Dermis microvascular lymphatic vessel endothelial cell (primary cell): ENCODE measurements at regions not wholly inside any gene's neighbourhood (a gene's known extent, or its start where the extent isn't known, plus 50 kb on each side); places are given as distances from the start of the nearest gene placed in this dataset.
A peak's percentile ranks its signal among the peaks of the same experiment; 100 is the strongest.
"Not testable (repeated sequence)": the region's sequence is repeated elsewhere in the genome, so short reads cannot be mapped to it uniquely, and the experiment has no call there.

ENCODE experiments used
- DNase-seq, 2 donors: peaks; one replicate each; pipeline versions ENCODE4 v3.0.0 to v3.0.0-alpha.2; 2010; ENCODE audit warnings: low read depth in 2 of 2

DNA sequence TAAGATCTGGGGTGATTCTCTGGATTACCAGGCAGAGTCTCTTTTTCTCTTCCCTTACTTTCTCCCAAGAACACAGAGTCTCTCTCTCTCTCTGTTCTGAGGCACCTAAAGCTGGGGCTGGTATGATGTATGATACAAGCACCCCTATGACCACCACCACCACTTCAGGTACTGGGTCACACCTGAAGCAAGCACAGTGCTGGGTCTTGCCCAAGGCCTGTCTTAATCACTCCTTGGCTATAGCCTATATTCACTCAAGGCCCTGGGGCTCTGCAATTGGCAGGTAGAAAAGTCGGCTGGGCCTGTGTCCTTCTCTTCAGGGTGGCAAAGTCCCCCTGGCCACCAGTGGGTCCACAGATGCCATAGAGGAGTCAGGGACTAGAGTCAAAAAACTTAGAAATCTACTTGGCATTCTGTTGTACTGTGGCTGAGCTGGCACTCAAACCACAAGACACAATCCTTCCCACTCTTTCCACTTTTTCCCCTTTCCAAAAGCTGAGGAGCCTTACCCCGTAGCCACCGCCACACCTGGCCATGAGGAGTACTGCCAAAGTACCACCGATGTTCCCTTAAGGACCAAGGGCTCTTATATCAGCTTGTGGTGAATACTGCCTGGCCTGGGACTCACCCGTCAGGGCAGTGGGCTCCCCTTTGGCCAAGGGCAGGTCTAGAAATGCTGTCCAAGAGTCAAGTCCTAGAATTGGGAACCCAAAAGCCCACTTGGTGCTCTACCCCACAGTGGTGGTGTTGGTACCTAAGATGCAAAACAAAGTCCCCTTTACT lies 159.2 kb downstream of the POTEM start:
- DNase-seq = not testable (repeated sequence)

DNA sequence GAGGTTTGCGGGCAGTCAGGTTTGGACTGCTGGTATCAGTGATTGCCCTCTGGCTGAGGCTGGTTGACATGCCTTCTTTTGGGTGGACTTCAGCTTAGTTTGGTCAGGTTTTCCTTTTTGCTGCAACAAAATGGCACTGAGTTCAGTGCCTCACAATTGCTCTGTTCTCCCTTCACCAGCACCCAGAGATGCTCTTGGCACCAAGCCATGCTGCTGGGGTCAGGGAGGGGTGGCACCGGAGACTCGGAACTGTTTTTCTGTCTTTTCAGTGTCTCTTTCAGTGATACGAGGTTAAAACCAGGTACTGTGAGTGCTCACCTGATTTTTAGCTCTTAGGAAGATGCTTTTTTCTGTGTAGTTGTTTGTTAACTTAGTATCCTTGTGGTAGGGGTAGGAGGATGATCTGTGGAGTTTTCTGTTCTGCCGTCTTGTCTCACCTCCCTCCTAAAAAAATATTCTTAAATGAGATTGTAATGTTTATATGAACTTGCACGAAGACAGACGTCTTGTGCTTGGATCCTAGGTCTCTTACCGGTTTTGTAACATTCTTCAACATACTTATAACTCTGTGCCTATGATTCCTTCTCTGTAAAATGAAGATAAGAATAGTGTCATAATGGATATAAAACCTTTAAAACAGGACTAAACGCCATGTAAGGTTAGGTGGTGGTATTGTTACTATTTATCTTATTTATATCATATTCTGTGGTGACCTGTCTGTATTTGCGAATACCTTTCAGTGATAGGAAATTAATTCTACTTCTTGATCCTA lies 160.6 kb downstream of the POTEM start:
- not testable (repeated sequence) for DNase-seq

DNA sequence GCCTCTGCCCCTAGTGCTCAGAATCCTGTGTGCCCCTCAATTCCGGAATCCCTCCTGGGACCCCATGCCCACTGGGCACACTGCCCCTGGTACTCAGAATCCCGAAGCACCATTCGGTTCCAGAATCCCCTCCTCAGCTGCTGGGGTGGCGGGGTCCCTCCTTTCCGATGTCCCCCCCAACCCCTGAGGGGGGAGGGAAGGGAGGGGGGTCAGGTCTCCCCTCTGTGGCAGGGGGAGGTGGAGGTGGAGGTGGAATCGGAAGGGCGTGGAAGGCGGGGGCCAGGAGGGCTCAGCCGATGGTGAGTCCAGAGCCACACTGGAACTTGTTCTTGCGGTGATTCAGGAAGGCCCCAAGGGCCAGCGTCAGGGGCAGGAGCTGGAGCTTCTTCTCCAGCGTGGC lies 164.3 kb downstream of the POTEM start:
- not testable (repeated sequence) for DNase-seq

DNA sequence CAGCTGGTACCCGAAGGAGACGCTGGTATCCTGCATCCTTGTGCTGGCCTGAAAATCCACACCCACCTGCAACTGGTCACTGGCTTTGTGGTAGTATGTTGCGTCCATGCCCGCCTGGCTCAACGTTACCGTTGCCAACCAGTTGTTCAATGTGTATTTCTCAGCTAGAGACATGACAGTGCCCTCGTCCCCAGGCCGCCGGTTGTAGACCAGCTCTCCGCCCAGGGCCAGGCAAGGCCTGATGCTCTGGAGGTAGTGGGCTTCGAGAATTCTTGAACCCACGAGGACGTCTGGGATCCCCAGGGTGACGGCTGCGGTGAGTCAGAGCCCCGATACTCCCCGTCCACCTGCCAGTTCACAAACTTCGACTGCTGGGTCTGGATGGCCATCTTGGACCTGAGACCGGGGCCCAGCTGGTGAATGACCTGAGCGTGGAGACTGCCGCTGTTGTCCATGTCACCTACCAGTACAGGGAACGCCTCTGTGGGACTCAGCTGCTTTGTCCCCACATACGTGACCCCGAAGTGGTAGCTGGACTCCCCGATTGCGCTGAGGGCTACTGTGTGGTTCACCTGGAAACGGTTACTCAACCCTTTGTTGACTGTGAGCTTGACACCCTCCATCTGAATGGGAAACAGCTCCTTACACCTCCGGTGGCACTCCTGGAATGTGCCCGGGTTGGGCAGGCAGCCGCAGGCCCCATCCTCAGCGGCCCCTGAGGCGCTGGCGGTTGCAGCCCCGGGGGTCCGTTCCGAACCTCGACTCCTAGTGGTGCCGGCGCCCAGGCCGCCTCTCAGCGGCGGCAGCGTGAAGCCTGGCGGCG lies 165.0 kb downstream of the POTEM start:
- DNase-seq = not testable (repeated sequence)

DNA sequence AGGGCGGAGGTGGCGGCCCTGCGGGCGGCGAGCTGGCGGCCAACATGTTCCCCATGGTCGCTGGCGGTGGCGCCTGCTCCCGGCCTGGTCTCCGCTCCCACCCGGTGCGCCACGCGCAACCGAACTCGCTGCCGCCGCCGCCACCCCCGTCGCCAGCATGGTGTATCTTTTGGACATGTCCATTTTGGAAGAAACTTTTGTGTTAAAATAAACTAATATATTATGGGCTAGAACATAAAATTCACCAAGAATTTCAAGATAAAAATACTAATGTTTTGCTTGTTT lies 165.5 kb downstream of the POTEM start:
- DNase-seq = not testable (repeated sequence)

DNA sequence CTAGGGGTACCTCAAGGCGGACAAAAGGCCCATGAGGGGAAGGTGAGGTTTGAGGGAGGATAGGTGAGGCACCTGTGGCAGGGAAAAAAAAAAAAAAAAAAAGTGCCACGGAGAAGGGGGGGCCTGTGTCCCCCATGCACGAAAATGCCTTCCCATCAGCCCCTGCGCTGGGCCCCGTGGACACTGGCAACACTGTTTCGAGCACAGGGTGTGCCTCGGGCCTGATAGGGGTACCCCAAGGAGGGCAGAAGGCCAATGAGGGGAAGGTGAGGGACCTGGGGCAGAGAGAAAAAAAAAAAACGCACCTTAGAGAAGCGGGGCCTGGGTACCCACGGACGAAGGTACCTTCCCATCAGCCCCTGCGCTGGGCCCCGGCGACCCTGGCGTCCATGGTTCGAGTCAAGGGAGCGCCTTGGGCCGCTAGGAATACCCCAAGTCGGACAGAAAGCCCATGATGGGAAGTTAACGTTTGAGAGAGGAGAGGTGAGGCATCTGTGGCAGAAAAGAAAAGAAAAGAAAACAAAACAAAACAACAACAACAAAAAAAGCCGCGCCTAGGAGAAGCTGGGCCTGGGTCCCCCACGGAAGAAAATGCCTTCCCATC lies 190.0 kb downstream of the POTEM start:
- not testable (repeated sequence) for DNase-seq

DNA sequence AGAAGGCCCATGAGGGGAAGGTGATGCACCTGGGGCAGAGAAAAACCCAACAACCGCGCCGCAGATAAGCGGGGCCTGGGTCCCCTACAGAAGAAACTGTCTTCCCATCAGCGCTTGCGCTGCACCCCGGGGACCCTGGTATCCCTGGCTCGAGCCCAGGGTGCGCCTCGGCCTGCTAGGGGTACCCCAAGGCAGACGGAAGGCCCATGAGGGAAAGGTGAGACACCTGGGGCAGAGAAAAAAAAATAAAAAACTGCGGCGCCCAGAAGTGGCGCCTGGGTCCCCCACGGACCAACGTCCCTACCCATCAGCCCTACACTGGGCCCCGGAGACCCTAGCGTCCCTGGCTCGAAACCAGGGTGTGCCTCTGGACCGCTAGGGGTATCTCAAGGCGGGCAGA lies 190.8 kb downstream of the POTEM start:
- DNase-seq = not testable (repeated sequence)

DNA sequence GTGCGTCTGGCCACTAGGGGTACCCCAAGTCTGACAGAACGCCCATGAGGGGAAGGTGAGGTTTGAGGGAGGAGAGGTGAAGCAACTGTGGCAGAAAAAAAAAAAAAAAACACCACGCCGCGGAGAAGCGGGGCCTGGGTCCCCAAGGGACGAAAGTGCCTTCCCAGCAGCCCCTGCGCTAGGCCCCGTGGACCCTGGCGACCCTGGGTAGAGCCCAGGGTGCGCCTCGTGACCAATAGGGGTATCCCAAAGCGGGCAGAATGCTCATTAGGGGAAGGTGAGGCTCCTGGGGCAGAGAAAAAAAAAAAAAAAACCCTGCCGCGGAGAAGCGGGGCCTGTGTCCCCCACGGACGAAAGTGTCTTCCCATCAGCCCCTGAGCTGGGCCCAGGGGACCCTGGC lies 191.4 kb downstream of the POTEM start:
- not testable (repeated sequence) for DNase-seq

DNA sequence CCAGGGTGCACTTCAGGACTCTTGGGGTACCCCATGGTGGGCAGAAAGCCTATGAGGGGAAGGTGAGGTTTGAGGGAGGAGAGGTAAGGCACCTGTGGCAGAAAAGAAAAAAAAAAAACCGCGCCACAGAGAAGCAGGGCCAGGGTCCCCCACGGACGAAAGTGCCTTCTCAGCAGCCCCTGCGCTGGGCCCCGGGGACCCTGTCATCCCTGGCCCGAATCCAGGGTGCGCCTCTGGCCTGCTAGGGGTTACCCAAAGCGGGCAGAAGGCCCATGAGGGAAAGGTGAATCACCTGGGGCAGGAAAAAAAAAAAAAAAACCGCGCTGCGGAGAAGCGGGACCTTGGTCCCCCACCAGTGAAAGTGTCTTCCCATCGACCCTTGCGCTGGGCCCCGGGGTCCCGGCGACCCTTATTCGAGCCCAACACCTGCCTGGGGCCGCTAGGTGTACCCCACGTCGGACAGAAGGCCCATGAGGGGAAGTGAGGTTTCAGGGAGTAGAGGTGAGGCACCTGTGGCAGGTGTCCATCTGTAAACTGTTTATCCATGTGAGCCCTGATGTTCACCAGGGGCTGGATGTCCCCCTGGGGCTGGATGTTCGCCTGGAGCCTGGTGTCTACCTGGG lies 191.9 kb downstream of the POTEM start:
- DNase-seq = not testable (repeated sequence)

DNA sequence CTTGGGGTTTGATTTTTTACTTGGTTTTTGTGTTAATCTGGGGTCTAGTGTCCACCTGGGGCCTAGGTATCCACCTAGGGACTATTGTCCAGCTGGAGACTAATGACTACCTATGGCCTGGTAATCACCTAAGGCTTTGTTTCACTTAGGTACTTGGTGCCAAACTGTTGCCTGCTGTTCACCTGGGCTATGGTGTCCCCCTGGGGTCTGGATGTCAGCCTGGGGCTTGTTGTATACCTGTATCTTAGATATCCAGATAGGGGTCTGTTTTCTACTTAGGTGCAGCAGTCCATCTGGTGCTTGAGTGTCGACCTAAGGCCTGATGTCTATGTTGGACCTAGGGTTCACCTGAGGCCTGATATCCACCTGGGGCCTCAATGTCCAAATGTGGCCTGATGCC lies 193.1 kb downstream of the POTEM start:
- DNase-seq = not testable (repeated sequence)

DNA sequence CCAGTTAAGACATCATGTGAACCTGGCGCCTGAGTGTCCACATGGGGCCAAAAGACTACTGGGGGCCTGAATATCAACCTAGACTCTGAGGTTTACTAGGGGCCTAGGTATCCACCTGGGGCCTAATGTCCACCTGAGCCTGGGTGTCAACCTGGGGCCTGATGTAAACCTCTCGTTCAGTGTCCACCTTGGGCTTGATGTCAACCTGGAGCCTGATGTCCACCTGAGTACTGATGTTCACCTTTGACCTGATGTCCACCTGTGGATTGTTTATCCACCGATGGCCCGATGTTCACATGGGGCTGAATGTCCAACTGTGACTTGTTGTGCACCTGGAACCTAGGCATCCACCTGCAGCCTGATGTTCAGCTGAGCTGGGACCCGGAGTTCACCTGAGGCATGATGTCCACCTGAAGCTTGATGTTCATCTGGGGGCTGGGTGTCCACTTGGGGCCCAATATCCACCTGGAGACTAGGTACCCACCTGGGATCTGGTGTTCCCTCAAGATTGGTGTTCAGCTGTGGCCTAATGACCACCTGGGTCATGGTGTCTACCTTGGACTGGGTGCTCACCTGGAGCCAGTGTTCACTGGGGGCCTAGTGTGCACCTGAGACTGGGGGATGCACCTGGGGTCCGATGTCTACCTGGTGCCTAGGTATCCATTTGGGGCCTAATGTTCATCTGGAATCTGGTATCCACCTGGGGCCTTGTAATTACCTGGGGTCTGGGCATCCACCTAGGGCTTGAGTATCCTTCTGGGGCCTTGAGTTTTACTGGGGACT lies 194.2 kb downstream of the POTEM start:
- DNase-seq = peak in 1 of 2 donors; percentile 1

DNA sequence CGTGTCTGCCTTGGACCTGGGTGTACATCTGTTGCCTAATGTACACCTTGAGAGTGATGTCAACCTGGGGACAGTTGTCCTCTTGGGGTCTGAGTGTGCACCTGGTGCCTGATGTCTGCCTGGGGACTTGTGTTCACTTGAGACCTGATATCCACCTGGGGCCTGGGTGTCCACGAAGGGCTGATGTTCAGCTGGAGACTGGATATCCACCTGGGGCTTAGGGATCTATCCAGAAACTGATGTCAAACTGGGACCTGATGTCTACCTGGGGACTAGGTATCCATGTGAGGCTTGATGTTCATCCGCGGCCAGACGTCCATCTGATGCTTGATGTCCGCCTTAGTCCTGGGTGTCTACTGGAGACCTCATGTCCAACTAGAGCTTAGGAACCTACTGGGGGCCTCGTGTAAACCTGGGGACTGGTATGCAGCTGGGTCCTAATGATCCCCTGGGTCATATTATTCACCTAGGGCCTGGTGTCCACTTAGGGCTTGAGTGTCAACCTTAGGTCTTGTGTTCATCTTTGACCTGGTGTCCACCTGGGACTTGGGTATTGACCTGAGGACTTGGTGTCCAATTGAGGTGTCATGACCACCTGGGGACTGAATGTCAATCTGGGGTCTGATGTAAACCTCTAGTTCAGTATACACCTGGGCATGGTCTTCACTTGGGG lies 194.9 kb downstream of the POTEM start:
- DNase-seq = not testable (repeated sequence)

DNA sequence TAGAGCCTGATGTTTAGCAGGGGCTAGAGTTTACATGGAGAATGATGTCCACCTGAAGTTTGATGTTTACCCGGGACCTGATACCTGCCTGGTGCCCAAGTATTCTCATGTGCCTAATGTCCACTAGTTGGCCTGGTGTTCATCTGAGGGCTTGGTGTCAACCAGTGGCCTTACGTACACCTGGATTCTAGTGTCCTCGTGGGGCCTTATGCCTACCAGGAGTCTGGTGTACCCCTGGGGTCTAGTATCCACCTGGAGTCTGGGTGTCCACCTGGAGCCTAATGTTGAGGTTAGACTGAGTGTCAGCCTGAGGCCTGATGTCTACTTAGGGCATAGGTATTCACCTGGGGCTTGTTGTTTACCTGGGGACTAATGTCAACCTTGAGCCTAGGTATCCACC lies 195.7 kb downstream of the POTEM start:
- DNase-seq = not testable (repeated sequence)

DNA sequence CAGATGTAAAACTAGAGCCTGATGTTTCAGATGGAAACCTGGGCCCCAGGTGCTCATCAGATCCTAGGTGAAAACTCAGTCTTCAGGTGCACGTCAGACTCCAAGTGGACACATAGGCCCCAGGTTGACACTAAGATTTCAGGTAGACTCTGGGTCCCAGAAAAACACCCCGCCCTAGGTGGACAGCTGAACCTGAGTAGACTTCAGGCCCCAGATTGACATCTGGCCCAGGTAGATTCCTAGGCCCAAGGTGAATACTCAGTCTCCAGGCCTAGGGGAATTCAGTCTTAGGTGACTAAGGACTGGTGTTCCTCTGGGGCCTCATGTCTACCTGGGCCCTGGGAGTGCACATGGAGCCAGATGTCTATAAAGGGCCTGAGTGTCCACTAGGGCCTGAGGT lies 196.7 kb downstream of the POTEM start:
- not testable (repeated sequence) for DNase-seq

DNA sequence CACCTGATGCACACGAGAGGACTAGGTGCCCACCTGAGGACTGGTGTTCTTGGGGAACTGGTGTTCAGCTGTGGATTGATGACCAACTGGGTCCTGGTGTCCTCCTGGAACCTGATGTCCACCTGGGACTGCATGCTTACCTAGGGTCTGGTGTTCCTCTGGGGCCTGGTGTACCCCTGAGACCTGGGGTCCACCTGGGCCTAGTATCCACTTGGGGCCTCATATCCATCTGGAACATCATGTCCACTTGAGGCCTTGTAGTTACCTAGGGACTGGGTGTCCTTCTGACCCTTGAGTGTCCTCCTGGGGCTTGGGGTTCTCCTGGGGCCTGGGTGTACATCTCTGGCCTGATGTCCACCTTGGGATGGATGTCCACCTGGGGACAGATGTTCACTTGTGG lies 197.2 kb downstream of the POTEM start:
- not testable (repeated sequence) for DNase-seq

DNA sequence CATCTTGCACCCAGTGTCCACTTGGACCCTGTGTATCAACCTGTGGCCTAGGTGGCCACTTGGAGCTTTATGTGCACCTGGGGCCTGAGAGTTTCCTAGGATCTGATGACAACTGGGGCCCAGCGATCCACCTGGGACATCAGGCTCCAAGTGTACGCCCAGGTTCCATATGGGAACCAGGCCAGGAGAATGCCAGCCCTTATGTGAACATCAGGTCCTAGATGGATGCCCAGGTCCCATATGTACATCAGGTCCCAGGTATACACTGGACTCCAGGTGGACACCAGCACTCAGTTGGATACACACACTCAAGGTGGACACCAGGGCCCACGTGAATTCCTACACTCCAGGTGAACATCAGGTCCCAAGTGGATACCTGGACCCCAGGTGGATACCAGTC lies 198.8 kb downstream of the POTEM start:
- DNase-seq = not testable (repeated sequence)

DNA sequence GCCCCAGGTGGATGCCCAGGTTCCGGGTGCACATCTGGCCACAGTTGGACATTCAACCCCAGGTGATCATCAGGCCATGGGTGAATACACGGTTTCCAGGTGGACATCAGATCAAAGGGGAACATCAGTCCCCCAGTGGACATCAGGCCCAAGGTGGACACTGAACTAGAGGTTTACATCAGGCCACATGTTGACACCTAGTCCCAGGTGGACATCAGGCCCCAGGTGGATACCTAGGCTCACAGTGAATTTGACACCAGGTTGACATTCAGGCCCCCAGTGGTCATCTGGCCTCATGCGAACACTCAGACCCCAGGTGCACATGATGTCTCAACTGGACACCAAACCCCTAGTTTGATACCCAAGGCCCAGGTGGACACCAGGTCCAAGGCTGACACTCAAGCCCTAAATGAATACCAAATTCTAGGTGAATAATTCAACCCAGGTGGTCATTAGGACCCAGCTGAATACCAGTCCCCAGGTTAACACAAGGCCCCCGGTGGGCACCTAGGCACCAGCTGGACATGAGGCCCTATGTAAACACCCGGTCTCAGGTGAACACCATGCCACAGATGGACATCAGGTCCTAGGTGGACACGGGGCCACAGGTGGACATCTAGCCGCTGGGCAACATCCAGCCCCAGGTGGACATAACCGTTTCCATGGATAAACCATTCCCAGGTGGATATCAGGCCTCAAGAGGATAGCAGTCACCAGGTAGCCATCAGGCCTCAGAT lies 200.4 kb downstream of the POTEM start:
- peak in 1 of 2 donors; percentile 1 for DNase-seq

DNA sequence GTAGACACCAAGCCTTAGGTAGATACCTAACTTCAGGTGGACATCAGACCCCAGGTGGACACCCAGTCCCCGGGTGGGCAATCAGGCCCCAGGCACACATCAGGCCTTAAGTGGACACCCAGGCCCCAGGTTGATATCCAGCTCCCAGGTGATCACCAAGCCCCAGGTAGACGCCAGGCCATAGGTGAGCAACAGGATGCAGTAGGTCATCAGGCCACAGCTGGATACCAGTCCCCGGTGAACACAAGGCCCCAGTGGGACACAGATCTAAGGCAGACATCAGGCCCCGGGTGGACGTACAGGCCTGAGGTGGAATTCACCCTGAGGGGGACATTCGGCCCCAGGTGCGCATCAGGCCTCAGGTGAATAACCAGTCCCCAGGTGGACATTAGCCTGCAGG lies 201.0 kb downstream of the POTEM start:
- not testable (repeated sequence) for DNase-seq
